GM12891 (cell line): ENCODE measurements at regions not wholly inside any gene's neighbourhood (a gene's known extent, or its start where the extent isn't known, plus 50 kb on each side); places are given as distances from the start of the nearest gene placed in this dataset.

Experiments
- POLR2A ChIP-seq: IDR thresholded peaks from 2 replicates; pipeline ENCODE4 v1.6.1; 2011; ENCODE audit warnings: low read depth, low read length, control low read depth
- POLR2AphosphoS5 ChIP-seq: IDR thresholded peaks from 2 replicates; pipeline ENCODE4 v1.6.1; 2011; ENCODE audit warnings: low read depth, low read length, control low read depth
- SPI1 ChIP-seq: IDR thresholded peaks from 2 replicates; pipeline ENCODE4 v1.6.1; 2011; ENCODE audit warnings: low read depth, low read length, control low read depth
- TAF1 ChIP-seq: IDR thresholded peaks from 2 replicates; pipeline ENCODE4 v1.6.1; 2011; ENCODE audit warnings: low read depth, low read length, control low read depth

- TF ChIP-seq SPI1: no peak
- TF ChIP-seq POLR2A: no peak
- no peak for TF ChIP-seq POLR2AphosphoS5
- no peak for TF ChIP-seq TAF1
Observed at GRCh38 chr18:75140296-75140695, 68.6 kb downstream of the PTGR3 start.
